GM21825 (cell line): ENCODE measurements at regions not wholly inside any gene's neighbourhood (a gene's known extent, or its start where the extent isn't known, plus 50 kb on each side); places are given as distances from the start of the nearest gene placed in this dataset.

Experiments used
- ATAC-seq: cut with Tn5 transposase; IDR thresholded peaks from one replicate; pipeline ENCODE4 v1.9.1; 2021; ENCODE audit warnings: mild to moderate bottlenecking, moderate library complexity; ENCODE audit not compliant: unreplicated experiment

DNA sequence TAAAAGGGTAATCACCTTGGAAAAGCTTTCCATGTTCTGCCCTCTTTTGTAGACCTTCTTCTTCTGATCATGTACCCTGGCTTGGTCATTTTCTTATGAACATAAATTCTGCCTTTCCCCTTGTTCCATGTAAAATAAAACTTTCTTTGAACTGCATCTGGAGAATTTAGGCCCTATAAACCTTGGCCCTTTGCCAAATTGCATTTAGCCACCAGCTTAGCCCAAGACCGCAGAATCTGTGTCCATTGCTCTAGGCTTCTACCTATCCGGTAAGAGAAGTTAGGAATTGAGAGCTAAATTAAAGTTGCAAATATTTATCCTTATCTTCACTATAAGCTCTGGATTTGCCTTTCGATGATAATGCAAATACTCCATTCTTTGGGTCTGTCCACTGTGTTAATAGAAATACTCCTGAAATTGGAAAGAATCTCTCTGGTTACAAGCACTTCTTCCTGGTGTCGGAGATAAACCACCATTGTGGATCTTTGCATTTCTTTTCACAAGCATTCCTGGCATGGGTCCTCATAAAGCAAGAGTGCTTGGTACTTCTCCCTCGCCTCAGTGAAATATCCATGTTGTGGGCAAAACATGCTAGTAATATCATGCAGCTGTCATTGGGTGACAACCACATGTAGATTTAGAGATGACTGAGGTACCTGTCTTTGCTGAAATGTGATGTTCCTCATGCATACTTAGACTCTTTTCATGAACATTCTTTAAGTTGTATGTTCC lies 698.0 kb upstream of the WWC1 start:
- ATAC-seq = no peak

- no peak for ATAC-seq
These were observed 697.4 kb upstream of the WWC1 start for GRCh38 chr5:167594061-167594435.

DNA sequence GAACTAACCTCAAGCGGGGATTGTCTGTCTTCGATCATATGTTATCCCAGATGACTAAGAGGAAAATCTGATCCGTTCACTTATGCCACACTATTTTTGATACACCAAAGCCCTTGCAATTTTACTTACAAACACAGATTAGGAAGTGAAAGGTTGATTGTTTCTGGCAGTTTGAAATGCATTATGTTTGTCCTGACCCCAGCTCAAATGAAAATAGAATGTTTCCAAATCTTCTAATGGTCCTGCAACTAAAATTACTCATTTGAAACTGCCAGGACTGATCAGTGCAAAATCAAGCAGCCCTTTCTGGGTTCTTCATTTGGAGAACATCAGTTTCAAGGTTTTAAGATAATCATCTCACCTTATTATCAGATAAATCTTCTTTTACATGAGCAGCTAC lies 696.7 kb upstream of the WWC1 start:
- ATAC-seq = no peak

DNA sequence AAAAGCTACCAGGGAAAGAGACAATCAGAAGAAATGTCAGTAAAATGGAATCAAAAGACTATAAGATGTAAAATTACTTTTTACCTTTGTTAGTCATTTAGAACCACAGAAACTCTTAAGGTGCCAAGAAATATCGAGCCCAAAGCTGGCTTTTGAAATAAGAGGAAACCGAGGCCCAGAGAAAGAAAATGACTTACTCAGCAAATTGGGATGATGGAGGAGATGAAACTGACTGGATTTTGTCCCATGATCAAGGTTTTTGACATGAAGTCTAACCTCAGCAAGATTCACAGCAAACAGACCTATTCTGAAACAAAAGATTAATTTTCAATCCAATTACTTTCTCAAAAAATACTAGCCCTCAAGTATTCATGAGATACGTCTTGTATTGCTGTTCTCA lies 696.2 kb upstream of the WWC1 start:
- ATAC-seq = no peak

GRCh38 chr5:167598166-167598565 lies 693.3 kb upstream of the WWC1 start:
- no peak for ATAC-seq

GRCh38 chr5:167602067-167602466 lies 689.4 kb upstream of the WWC1 start:
- ATAC-seq = no peak

GRCh38 chr5:167603135-167603534 lies 688.3 kb upstream of the WWC1 start:
- ATAC-seq = no peak

GRCh38 chr5:167608390-167609272 lies 682.8 kb upstream of the WWC1 start:
- ATAC-seq = no peak

DNA sequence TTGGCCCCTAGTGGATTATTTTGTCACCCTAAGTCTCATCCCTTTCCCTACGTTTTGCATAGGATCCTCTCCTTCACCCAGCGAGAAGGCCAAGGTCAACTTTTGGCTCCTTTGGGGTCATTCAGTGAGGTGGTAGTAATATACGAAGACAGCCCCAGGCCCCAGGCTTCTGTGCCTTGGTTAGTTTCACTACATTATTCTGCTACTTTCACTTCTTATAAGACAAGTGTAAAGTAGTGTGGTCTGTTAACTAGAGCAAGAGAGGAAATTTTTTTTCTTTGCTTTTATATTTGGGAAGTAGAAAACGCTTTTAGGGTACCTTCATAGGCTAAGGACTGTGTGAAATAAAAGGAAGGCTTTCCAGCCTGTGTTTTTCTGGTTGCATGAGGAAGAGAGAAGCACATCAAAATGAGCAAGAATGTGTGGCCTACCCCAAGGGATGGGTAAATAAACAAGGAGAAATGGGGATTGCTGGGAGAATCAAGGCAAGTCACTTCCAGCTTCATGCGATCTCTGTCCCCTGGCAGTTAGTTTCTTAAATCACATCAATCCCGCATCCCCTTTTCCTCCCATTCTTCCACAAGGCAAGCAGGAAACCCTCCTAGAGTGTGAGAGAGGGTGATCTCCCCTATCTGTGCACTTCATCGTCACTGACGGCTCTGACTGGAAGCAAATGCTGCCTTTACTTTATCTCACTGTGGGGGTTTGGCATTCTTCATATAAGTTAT lies 677.0 kb upstream of the WWC1 start:
- ATAC-seq = no peak

GRCh38 chr5:167616043-167616890 lies 675.2 kb upstream of the WWC1 start:
- ATAC-seq = no peak

- ATAC-seq = no peak
These were observed 668.1 kb upstream of the WWC1 start for GRCh38 chr5:167623354-167623753.

DNA sequence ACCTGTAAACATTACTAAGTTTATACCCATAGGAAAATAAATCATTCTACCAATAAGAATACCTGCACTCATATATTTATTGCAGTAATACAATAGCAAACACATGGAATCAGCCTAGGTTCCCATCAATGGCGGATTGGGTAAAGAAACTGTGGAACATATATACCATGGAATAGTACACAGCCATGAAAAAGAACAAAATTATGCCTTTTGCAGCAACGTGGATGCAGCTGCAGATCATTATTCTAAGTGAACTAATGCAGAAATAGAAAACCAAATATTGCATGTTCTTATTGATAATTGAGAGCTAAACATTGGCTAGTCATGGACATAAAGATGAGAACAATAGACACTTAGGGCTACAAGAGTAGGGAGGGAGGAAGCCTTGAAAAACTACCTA lies 667.4 kb upstream of the WWC1 start:
- ATAC-seq = no peak

DNA sequence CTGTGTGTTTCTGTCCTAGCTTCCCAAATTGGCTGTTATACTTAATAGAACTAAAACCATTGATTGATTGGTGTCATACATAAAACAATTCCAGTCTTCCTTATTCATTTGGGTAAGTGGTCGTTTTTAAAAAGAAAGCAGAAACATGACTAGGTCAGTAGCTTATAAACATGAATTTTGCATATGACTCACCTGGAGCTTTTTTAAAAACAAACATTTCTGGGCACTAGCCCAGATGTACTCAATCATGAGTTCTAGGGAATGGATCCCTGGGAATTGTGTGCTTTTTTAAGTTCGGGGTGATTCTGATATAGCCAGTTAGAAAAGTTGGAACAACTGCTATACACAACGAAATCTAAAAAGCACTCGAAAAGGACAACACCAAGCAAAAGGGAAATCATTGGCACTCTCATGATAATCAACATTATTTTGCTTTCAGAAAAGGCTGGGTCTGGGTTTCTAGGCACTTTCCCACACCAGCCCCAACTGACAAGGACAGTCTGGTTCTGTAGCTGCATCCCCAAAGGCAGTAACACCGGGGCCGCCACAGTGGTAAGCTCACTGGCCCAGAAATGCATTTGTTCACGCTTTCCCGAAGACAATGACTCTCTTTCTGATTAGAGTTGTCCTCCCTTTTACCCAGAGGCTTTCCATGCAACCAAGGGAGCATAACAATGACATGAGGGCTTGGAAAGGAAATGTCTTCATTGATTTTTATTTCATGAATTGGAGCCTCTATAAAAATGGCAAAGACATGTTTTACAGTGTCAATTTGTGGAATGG lies 664.9 kb upstream of the WWC1 start:
- no peak for ATAC-seq

DNA sequence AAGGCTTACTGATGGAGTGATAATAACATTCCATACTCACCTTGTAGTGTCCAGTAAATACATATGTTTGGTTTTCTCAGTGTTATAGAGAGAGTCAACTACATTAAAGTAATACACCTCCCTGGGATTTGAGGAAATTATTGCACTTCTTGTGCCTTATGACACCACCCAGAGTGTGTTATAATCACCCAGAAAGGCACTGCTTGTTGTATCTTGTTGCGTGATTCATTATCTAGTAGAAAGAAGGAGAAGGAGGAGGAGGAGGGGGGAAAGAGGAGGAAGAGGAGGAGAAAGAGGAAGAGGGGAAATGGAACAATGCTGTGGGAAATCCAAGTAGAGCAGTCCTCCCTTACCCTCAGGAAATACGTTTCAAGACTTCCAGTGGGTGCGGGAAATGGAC lies 661.8 kb upstream of the WWC1 start:
- ATAC-seq = no peak

- ATAC-seq = no peak
These were observed 660.3 kb upstream of the WWC1 start for GRCh38 chr5:167631191-167631590.

DNA sequence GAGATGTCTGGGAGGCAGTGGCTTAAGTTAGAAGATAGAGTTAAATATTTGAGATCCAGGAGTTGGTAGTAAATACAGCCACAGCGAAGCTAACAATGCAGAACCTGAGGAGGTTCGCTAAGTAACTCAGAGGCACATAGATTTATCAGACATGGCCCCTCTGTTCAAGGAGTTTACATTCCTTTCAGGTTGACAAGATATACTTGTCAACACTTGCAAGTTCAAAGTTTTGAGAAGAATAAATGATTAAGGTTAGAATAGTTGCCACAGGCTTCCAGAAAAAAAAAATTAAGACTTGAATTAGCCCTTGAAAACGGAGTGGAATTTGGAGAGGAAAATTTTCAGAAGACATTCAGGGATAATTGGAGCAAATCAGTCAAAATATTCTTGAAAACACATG lies 658.3 kb upstream of the WWC1 start:
- ATAC-seq = no peak

GRCh38 chr5:167633931-167634341 lies 657.5 kb upstream of the WWC1 start:
- ATAC-seq = no peak

GRCh38 chr5:167634432-167634831 lies 657.0 kb upstream of the WWC1 start:
- ATAC-seq = no peak

GRCh38 chr5:167638816-167639215 lies 652.6 kb upstream of the WWC1 start:
- ATAC-seq = no peak

- ATAC-seq = no peak
These were observed 652.2 kb upstream of the WWC1 start for GRCh38 chr5:167639273-167639672.
